ENCODE measurements at regions not wholly inside any gene's neighbourhood (a gene's known extent, or its start where the extent isn't known, plus 50 kb on each side); places are given as distances from the start of the nearest gene placed in this dataset.

- Histone ChIP-seq H3K27ac (no peak overlapping the region), H3K9me3 (no peaks in the 10 kb centered on the region), H3K4me3 (no peak overlapping the region), H3K36me3 (no peaks in the 10 kb centered on the region), H3K27me3 (ENCODE audit: low read depth) (no peaks in the 10 kb centered on the region), H3K4me1 (no peaks in the 10 kb centered on the region)
- no peak for TF ChIP-seq CTCF (IDR thresholded peaks at IDR 0.05)
- ATAC-seq, result no peak
- no peak for DNase-seq
- intact Hi-C loops (cut with DNase I), result no loop called here
These were observed 102.8 kb upstream of the TMCC3 start for GRCh38 chr12:94753036-94753679.

GRCh38 chr12:94750864-94751263 lies 100.5 kb upstream of the TMCC3 start:
- Histone ChIP-seq H3K4me3 (no peak overlapping the region), H3K4me1 (no peaks in the 10 kb centered on the region), H3K9me3 (no peaks in the 10 kb centered on the region), H3K36me3 (no peaks in the 10 kb centered on the region), H3K27me3 (ENCODE audit: low read depth) (no peaks in the 10 kb centered on the region), H3K27ac (no peak overlapping the region)
- ATAC-seq, result no peak
- no peak for TF ChIP-seq CTCF (IDR thresholded peaks at IDR 0.05)
- intact Hi-C loops (cut with DNase I), result no loop called here
- no peak for DNase-seq

- Histone ChIP-seq H3K4me1 (no peaks in the 10 kb centered on the region), H3K4me3 (no peak overlapping the region), H3K27ac (no peak overlapping the region), H3K9me3 (no peaks in the 10 kb centered on the region), H3K36me3 (no peaks in the 10 kb centered on the region), H3K27me3 (ENCODE audit: low read depth) (no peaks in the 10 kb centered on the region)
- DNase-seq, result no peak
- intact Hi-C loops (cut with DNase I), result no loop called here
- no peak for ATAC-seq
- TF ChIP-seq CTCF (IDR thresholded peaks at IDR 0.05), result no peak
These were observed 99.5 kb upstream of the TMCC3 start for GRCh38 chr12:94749890-94750289.

GRCh38 chr12:94749455-94749854 lies 99.1 kb upstream of the TMCC3 start:
- no peaks in the 10 kb centered on the region for H3K4me1 ChIP-seq
- DNase-seq, result no peak
- H3K36me3 ChIP-seq, result no peaks in the 10 kb centered on the region
- no peak overlapping the region for H3K27ac ChIP-seq
- no peaks in the 10 kb centered on the region for H3K9me3 ChIP-seq
- H3K4me3 ChIP-seq, result no peak overlapping the region
- H3K27me3 ChIP-seq (ENCODE audit: low read depth), result no peaks in the 10 kb centered on the region
- TF ChIP-seq CTCF (IDR thresholded peaks at IDR 0.05), result no peak
- no peak for ATAC-seq
- intact Hi-C loops (cut with DNase I), result no loop called here

- DNase-seq, result no peak
- TF ChIP-seq CTCF (IDR thresholded peaks at IDR 0.05), result no peak
- no peak overlapping the region for H3K4me3 ChIP-seq
- ATAC-seq, result no peak
- no peak overlapping the region for H3K27ac ChIP-seq
- no peaks in the 10 kb centered on the region for H3K36me3 ChIP-seq
- H3K9me3 ChIP-seq, result no peaks in the 10 kb centered on the region
- no peaks in the 10 kb centered on the region for H3K4me1 ChIP-seq
- intact Hi-C loops (cut with DNase I), result no loop called here
- no peaks in the 10 kb centered on the region for H3K27me3 ChIP-seq (ENCODE audit: low read depth)
These were observed 98.5 kb upstream of the TMCC3 start for GRCh38 chr12:94748726-94749421.

Measured in lower lobe of right lung (tissue), 2 donors.